ENCODE measurements at regions not wholly inside any gene's neighbourhood (a gene's known extent, or its start where the extent isn't known, plus 50 kb on each side); places are given as distances from the start of the nearest gene placed in this dataset.

- H3K4me1 ChIP-seq (ENCODE audit: control insufficient read depth, insufficient read depth, low read length): no peaks in the 10 kb centered on the region
- no peaks in the 10 kb centered on the region for H3K27me3 ChIP-seq (ENCODE audit: control insufficient read depth, insufficient read depth)
- DNase-seq (no peak), ATAC-seq (no peak)
- intact Hi-C loops (cut with DNase I): no loop called here
- H3K4me3 ChIP-seq (ENCODE audit: low read length): no peak overlapping the region
- no peaks in the 10 kb centered on the region for H3K9me3 ChIP-seq (ENCODE audit: control insufficient read depth, low read length)
- 81% methylated on average over 9 of the region's 9 CpGs for WGBS
- H3K27ac ChIP-seq (ENCODE audit: low read length): no peak overlapping the region
Measured at GRCh38 chr17:51527225-51527982, 267.1 kb downstream of the UTP18 start.

GRCh38 chr17:51528111-51528510 lies 267.8 kb downstream of the UTP18 start:
- Histone ChIP-seq H3K9me3 (ENCODE audit: control insufficient read depth, low read length) (no peaks in the 10 kb centered on the region), H3K4me3 (ENCODE audit: low read length) (no peak overlapping the region), H3K27me3 (ENCODE audit: control insufficient read depth, insufficient read depth) (no peaks in the 10 kb centered on the region), H3K4me1 (ENCODE audit: control insufficient read depth, insufficient read depth, low read length) (no peaks in the 10 kb centered on the region), H3K27ac (ENCODE audit: low read length) (no peak overlapping the region)
- WGBS: 64% methylated on average over 6 of the region's 6 CpGs
- no peak for ATAC-seq
- DNase-seq: no peak
- intact Hi-C loops (cut with DNase I): no loop called here

GRCh38 chr17:51533219-51533618 lies 272.9 kb downstream of the UTP18 start:
- no peak for DNase-seq
- no peaks in the 10 kb centered on the region for H3K27me3 ChIP-seq (ENCODE audit: control insufficient read depth, insufficient read depth)
- intact Hi-C loops (cut with DNase I): loop anchor here in 1 of 4 donors (10.0 kb wide), 2 partner anchors 158 to 238 kb away; no protein-coding TSS in a partner anchor
- ATAC-seq: no peak
- H3K4me3 ChIP-seq (ENCODE audit: low read length): no peak overlapping the region
- H3K27ac ChIP-seq (ENCODE audit: low read length): no peak overlapping the region
- WGBS: 75% methylated on average over 3 of the region's 3 CpGs
- no peaks in the 10 kb centered on the region for H3K4me1 ChIP-seq (ENCODE audit: control insufficient read depth, insufficient read depth, low read length)
- no peaks in the 10 kb centered on the region for H3K9me3 ChIP-seq (ENCODE audit: control insufficient read depth, low read length)

- Histone ChIP-seq H3K4me3 (ENCODE audit: low read length) (no peak overlapping the region), H3K27ac (ENCODE audit: low read length) (no peak overlapping the region), H3K27me3 (ENCODE audit: control insufficient read depth, insufficient read depth) (no peaks in the 10 kb centered on the region), H3K4me1 (ENCODE audit: control insufficient read depth, insufficient read depth, low read length) (no peaks in the 10 kb centered on the region), H3K9me3 (ENCODE audit: control insufficient read depth, low read length) (no peaks in the 10 kb centered on the region)
- intact Hi-C loops (cut with DNase I): loop anchor here in 1 of 4 donors (10.0 kb wide), 2 partner anchors 159 to 239 kb away; no protein-coding TSS in a partner anchor
- 84% methylated on average over 3 of the region's 3 CpGs for WGBS
- DNase-seq (no peak), ATAC-seq (no peak)
Measured at GRCh38 chr17:51533821-51534220, 273.5 kb downstream of the UTP18 start.

- intact Hi-C loops (cut with DNase I): loop anchor here in 1 of 4 donors (10.0 kb wide), 2 partner anchors 162 to 242 kb away; no protein-coding TSS in a partner anchor
- DNase-seq (no peak), ATAC-seq (no peak)
- Histone ChIP-seq H3K27me3 (ENCODE audit: control insufficient read depth, insufficient read depth) (no peaks in the 10 kb centered on the region), H3K27ac (ENCODE audit: low read length) (no peak overlapping the region), H3K4me1 (ENCODE audit: control insufficient read depth, insufficient read depth, low read length) (no peaks in the 10 kb centered on the region), H3K4me3 (ENCODE audit: low read length) (no peak overlapping the region), H3K9me3 (ENCODE audit: control insufficient read depth, low read length) (no peaks in the 10 kb centered on the region)
- 78% methylated on average over 7 of the region's 7 CpGs for WGBS
Measured at GRCh38 chr17:51536627-51537026, 276.3 kb downstream of the UTP18 start.

GRCh38 chr17:51537996-51538550 lies 277.7 kb downstream of the UTP18 start:
- intact Hi-C loops (cut with DNase I): loop anchor here in 1 of 4 donors (10.0 kb wide), 2 partner anchors 163 to 243 kb away; no protein-coding TSS in a partner anchor
- WGBS: 66% methylated on average over 7 of the region's 7 CpGs
- Histone ChIP-seq H3K4me3 (ENCODE audit: low read length) (no peak overlapping the region), H3K9me3 (ENCODE audit: control insufficient read depth, low read length) (no peaks in the 10 kb centered on the region), H3K4me1 (ENCODE audit: control insufficient read depth, insufficient read depth, low read length) (no peaks in the 10 kb centered on the region), H3K27ac (ENCODE audit: low read length) (no peak overlapping the region), H3K27me3 (ENCODE audit: control insufficient read depth, insufficient read depth) (no peaks in the 10 kb centered on the region)
- ATAC-seq (no peak), DNase-seq (no peak)

- Histone ChIP-seq H3K4me1 (ENCODE audit: control insufficient read depth, insufficient read depth, low read length) (no peaks in the 10 kb centered on the region), H3K4me3 (ENCODE audit: low read length) (no peak overlapping the region), H3K27ac (ENCODE audit: low read length) (no peak overlapping the region), H3K27me3 (ENCODE audit: control insufficient read depth, insufficient read depth) (no peaks in the 10 kb centered on the region), H3K9me3 (ENCODE audit: control insufficient read depth, low read length) (no peaks in the 10 kb centered on the region)
- 92% methylated on average over 6 of the region's 6 CpGs for WGBS
- ATAC-seq (no peak), DNase-seq (no peak)
- intact Hi-C loops (cut with DNase I): loop anchor here in 1 of 4 donors (10.0 kb wide), 1 partner anchor 165 kb away; no protein-coding TSS in a partner anchor
Measured at GRCh38 chr17:51540151-51540550, 279.8 kb downstream of the UTP18 start.

- DNase-seq: no peak
- H3K27me3 ChIP-seq (ENCODE audit: control insufficient read depth, insufficient read depth): no peaks in the 10 kb centered on the region
- no peak overlapping the region for H3K4me3 ChIP-seq (ENCODE audit: low read length)
- 73% methylated on average over 3 of the region's 3 CpGs for WGBS
- H3K9me3 ChIP-seq (ENCODE audit: control insufficient read depth, low read length): no peaks in the 10 kb centered on the region
- ATAC-seq: no peak
- intact Hi-C loops (cut with DNase I): loop anchor here in 1 of 4 donors (10.0 kb wide), 1 partner anchor 166 kb away; no protein-coding TSS in a partner anchor
- H3K27ac ChIP-seq (ENCODE audit: low read length): no peak overlapping the region
- H3K4me1 ChIP-seq (ENCODE audit: control insufficient read depth, insufficient read depth, low read length): no peaks in the 10 kb centered on the region
Measured at GRCh38 chr17:51541215-51541614, 280.9 kb downstream of the UTP18 start.

GRCh38 chr17:51546114-51546513 lies 285.8 kb downstream of the UTP18 start:
- Histone ChIP-seq H3K27me3 (ENCODE audit: control insufficient read depth, insufficient read depth) (no peaks in the 10 kb centered on the region), H3K4me1 (ENCODE audit: control insufficient read depth, insufficient read depth, low read length) (no peaks in the 10 kb centered on the region), H3K9me3 (ENCODE audit: control insufficient read depth, low read length) (no peaks in the 10 kb centered on the region), H3K4me3 (ENCODE audit: low read length) (no peak overlapping the region), H3K27ac (ENCODE audit: low read length) (no peak overlapping the region)
- ATAC-seq (no peak), DNase-seq (no peak)
- intact Hi-C loops (cut with DNase I): loop anchor here in 1 of 4 donors (10.0 kb wide), 1 partner anchor 171 kb away; no protein-coding TSS in a partner anchor
- WGBS: 63% methylated on average over 2 of the region's 2 CpGs

- no peak for ATAC-seq
- intact Hi-C loops (cut with DNase I): loop anchor here in 1 of 4 donors (10.0 kb wide), 1 partner anchor 173 kb away; no protein-coding TSS in a partner anchor
- no peaks in the 10 kb centered on the region for H3K4me1 ChIP-seq (ENCODE audit: control insufficient read depth, insufficient read depth, low read length)
- no peak for DNase-seq
- WGBS: 47% methylated on average over 4 of the region's 4 CpGs
- H3K27ac ChIP-seq (ENCODE audit: low read length): no peak overlapping the region
- no peaks in the 10 kb centered on the region for H3K27me3 ChIP-seq (ENCODE audit: control insufficient read depth, insufficient read depth)
- no peaks in the 10 kb centered on the region for H3K9me3 ChIP-seq (ENCODE audit: control insufficient read depth, low read length)
- H3K4me3 ChIP-seq (ENCODE audit: low read length): no peak overlapping the region
Measured at GRCh38 chr17:51548125-51548524, 287.8 kb downstream of the UTP18 start.

GRCh38 chr17:51555153-51555552 lies 294.8 kb downstream of the UTP18 start:
- DNase-seq (no peak), ATAC-seq (no peak)
- no peak overlapping the region for H3K27ac ChIP-seq (ENCODE audit: low read length)
- no peaks in the 10 kb centered on the region for H3K9me3 ChIP-seq (ENCODE audit: control insufficient read depth, low read length)
- no peaks in the 10 kb centered on the region for H3K4me1 ChIP-seq (ENCODE audit: control insufficient read depth, insufficient read depth, low read length)
- no peak overlapping the region for H3K4me3 ChIP-seq (ENCODE audit: low read length)
- WGBS: 95% methylated on average over 1 of the region's 1 CpG
- H3K27me3 ChIP-seq (ENCODE audit: control insufficient read depth, insufficient read depth): peaks cover 3% of the 10 kb centered on the region
- intact Hi-C loops (cut with DNase I): no loop called here

All from right cardiac atrium (tissue), 5 donors.